IMR-90 (cell line): ENCODE measurements at regions not wholly inside any gene's neighbourhood (a gene's known extent, or its start where the extent isn't known, plus 50 kb on each side); places are given as distances from the start of the nearest gene placed in this dataset.

Source experiments
- ATAC-seq: fragments of 200-7000 bp; cut with Tn5 transposase; 2 replicates; pipeline ENCODE4 v1.9.1; 2020; ENCODE audit warnings: low read depth, mild to moderate bottlenecking, moderate library complexity
- BruUV-seq: library from RNA; stranded (reverse); fragments of 400-500 nt; replicated peaks from 2 replicates; lab custom pipeline; 2021; lab: Mats Ljungman, UMichigan
- CTCF ChIA-PET: fragments of 300-600 bp; formaldehyde crosslinking; extraction: SDS; loops from one replicate; lab custom pipeline; 2021; ENCODE audit warnings: antibody characterized with exemption; lab: Yijun Ruan, JAX
- POLR2A ChIA-PET: fragments of 300-600 bp; sonication (Branson Sonifier 250); formaldehyde crosslinking; loops from one replicate; lab custom pipeline; 2022; ENCODE audit warnings: antibody characterized with exemption; ENCODE audit not compliant: unreplicated experiment; lab: Charles Lee
- DNase-seq: peaks from one replicate; pipeline ENCODE4 v3.0.0; 2013
- H2AFZ ChIP-seq: replicated peaks from 2 replicates; pipeline ENCODE3; 2013; ENCODE audit warnings: low read length, mild to moderate bottlenecking; ENCODE audit not compliant: poor library complexity
- H2AK5ac ChIP-seq: 2 replicates; pipeline ENCODE4 v1.6.1; 2013; ENCODE audit warnings: low read depth, low read length, inconsistent platforms
- H2AK9ac ChIP-seq: replicated peaks from 2 replicates; pipeline ENCODE3; 2013; ENCODE audit warnings: mild to moderate bottlenecking, low read depth, low read length, moderate library complexity; ENCODE audit not compliant: poor library complexity
- H2BK120ac ChIP-seq: 2 replicates; pipeline ENCODE4 v1.6.1; 2013; ENCODE audit warnings: low read depth, low read length, inconsistent platforms
- H2BK15ac ChIP-seq: 3 replicates; pipeline ENCODE4 v1.6.1; 2013; ENCODE audit warnings: low read depth, low read length, inconsistent platforms
- H2BK20ac ChIP-seq: 2 replicates; pipeline ENCODE4 v1.6.1; 2013; ENCODE audit warnings: low read depth, mild to moderate bottlenecking, inconsistent platforms, low read length, moderate library complexity
- H2BK5ac ChIP-seq: 2 replicates; pipeline ENCODE4 v1.6.1; 2013; ENCODE audit warnings: mild to moderate bottlenecking, low read depth, low read length, inconsistent platforms; ENCODE audit not compliant: poor library complexity, severe bottlenecking
- H3K14ac ChIP-seq: replicated peaks from 2 replicates; pipeline ENCODE4 v1.6.1; 2013; ENCODE audit warnings: low read depth, low read length, inconsistent platforms
- H3K18ac ChIP-seq: 2 replicates; pipeline ENCODE4 v1.6.1; 2013; ENCODE audit warnings: low read depth, low read length, control low read depth
- H3K23ac ChIP-seq: 2 replicates; pipeline ENCODE4 v1.6.1; 2013; ENCODE audit warnings: low read depth, low read length, inconsistent platforms
- H3K27ac ChIP-seq: 2 replicates; pipeline ENCODE4 v1.5.1; 2013; ENCODE audit warnings: mild to moderate bottlenecking, control low read depth, low read length; ENCODE audit not compliant: insufficient read depth
- H3K27me3 ChIP-seq: 2 replicates; pipeline ENCODE4 v1.6.1; 2013; ENCODE audit warnings: low read length; ENCODE audit not compliant: control insufficient read depth, insufficient read depth
- H3K36me3 ChIP-seq: 2 replicates; pipeline ENCODE4 v1.6.1; 2013; ENCODE audit warnings: low read length, mixed read lengths; ENCODE audit not compliant: control insufficient read depth, insufficient read depth
- H3K4ac ChIP-seq: 2 replicates; pipeline ENCODE4 v1.6.1; 2013; ENCODE audit warnings: low read depth, low read length, inconsistent platforms
- H3K4me1 ChIP-seq: 2 replicates; pipeline ENCODE4 v1.6.1; 2013; ENCODE audit warnings: low read length, mixed read lengths; ENCODE audit not compliant: control insufficient read depth, insufficient read depth
- H3K4me2 ChIP-seq: 2 replicates; pipeline ENCODE4 v1.6.1; 2013; ENCODE audit warnings: low read depth, mild to moderate bottlenecking, control low read depth, low read length, moderate library complexity
- H3K4me3 ChIP-seq: 2 replicates; pipeline ENCODE4 v1.5.1; 2013; ENCODE audit warnings: low read depth, mild to moderate bottlenecking, control low read depth, low read length, moderate library complexity; ENCODE audit not compliant: insufficient read depth
- H3K56ac ChIP-seq: 2 replicates; pipeline ENCODE4 v1.6.1; 2013; ENCODE audit warnings: low read length, inconsistent platforms; ENCODE audit not compliant: insufficient read depth; ENCODE audit errors: extremely low read depth
- H3K79me1 ChIP-seq, 2 experiments: 2 replicates each; pipeline ENCODE4 v1.6.1; 2013; ENCODE audit warnings: low read length in 2 of 2, inconsistent platforms in 1 of 2, low read depth in 1 of 2
- H3K9ac ChIP-seq: 2 replicates; pipeline ENCODE4 v1.6.1; 2013; ENCODE audit warnings: low read depth, low read length, control low read depth
- H3K9me1 ChIP-seq: 2 replicates; pipeline ENCODE4 v1.6.1; 2013; ENCODE audit warnings: low read length, inconsistent platforms; ENCODE audit not compliant: insufficient read depth
- H3K9me3 ChIP-seq: 2 replicates; pipeline ENCODE4 v1.6.1; 2013; ENCODE audit warnings: low read length; ENCODE audit not compliant: control insufficient read depth, insufficient read depth
- H4K20me1 ChIP-seq: 2 replicates; pipeline ENCODE4 v1.6.1; 2013; ENCODE audit warnings: low read length, inconsistent platforms; ENCODE audit not compliant: insufficient read depth
- H4K5ac ChIP-seq: 2 replicates; pipeline ENCODE4 v1.6.1; 2013; ENCODE audit warnings: mild to moderate bottlenecking, low read depth, low read length, control low read depth
- H4K8ac ChIP-seq, 2 experiments: 2 replicates each; pipeline ENCODE4 v1.6.1; 2013; ENCODE audit warnings: low read depth in 2 of 2, low read length in 2 of 2, control low read depth in 1 of 2, inconsistent platforms in 1 of 2
- H4K91ac ChIP-seq: 2 replicates; pipeline ENCODE4 v1.6.1; 2013; ENCODE audit warnings: low read depth, low read length, inconsistent platforms; ENCODE audit not compliant: insufficient read depth
- SMC3 ChIP-seq: fragments of 150-350 bp; IDR thresholded peaks from 2 replicates; pipeline ENCODE4 v1.6.1; 2016; ENCODE audit warnings: low read depth, mild to moderate bottlenecking, antibody characterized with exemption, low read length, moderate library complexity
- WGBS, 2 experiments: methylation state at CpG; one replicate each; pipeline versions ENCODE4 v1.1.5 to v1.1.7; 2013; ENCODE audit warnings: missing lambda C conversion rate in 2 of 2; ENCODE audit not compliant: insufficient read length in 1 of 2; ENCODE audit errors: extremely low coverage in 2 of 2; 5-methylcytosine and 5-hydroxymethylcytosine counted together
- dilution Hi-C: fragments of 300-500 bp; cut with HindIII; formaldehyde crosslinking; loops from one replicate; pipeline ENCODE4 v1.14.3; 2018; ENCODE audit warnings: low sequenced_read_pairs; ENCODE audit not compliant: unreplicated experiment
- in situ Hi-C: fragments of 300-500 bp; cut with MboI; formaldehyde crosslinking; loops from 3 replicates; pipeline ENCODE4 v1.14.3; 2019; ENCODE audit warnings: low sequenced_read_pairs, inconsistent platforms, mixed read lengths
- intact Hi-C: fragments of 100-400 bp; cut with micrococcal nuclease; formaldehyde crosslinking; loops from 2 replicates; pipeline ENCODE4 v1.10.0; 2022

DNA sequence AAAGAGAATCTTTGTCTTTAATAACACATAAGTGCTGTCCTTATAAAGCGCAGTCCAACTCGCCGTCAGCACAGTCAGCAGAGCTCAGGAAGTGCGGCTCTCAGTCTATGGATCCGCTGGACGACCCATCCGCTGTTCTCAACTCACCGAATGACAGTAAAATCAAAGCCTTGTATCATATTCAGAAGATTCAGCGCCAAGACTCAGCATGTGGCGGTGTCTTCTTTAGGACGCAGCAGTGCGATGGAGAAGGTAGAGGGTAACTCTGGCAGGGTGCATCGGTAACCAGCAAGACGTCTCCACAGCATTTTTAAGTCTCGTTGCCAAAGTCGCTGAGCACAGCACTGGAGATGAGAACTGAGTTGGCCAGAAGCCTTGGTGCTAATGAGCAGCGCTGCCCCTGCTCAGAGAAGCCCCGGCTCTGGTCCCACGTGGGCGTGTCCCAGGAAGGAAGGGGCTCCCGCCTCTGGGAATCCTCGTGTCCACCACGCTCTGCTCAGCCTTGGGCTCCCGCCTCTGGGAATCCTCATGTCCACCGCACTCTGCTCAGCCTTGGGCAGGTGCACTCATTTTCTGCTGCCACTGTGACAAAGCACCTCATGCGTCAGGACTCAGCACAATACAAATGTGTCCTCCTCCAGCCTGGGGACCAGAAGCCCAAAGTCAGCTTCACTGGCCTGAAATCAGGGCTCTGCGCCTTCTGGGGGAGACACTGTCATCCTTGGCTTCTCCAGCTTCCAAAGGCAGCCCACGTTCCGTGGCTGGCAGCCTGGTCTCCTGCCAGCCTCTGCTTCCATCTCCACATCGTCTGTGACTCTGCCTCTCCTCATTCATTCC, 238.0 kb upstream of the SALL3 start:
- H4K20me1 ChIP-seq = no peaks in the 10 kb centered on the region
- no peaks in the 10 kb centered on the region for H3K9me1 ChIP-seq
- H4K91ac ChIP-seq = no peak overlapping the region
- TF ChIP-seq SMC3 = no peak
- CTCF ChIA-PET = no interaction called here
- no peak overlapping the region for H3K23ac ChIP-seq
- H3K4ac ChIP-seq = no peak overlapping the region
- dilution Hi-C loops = no loop called here
- H2AFZ ChIP-seq = no peak overlapping the region
- WGBS, 2 experiments = 72% methylated on average over 14 of the region's 30 CpGs; no CpG with 5 or more reads in 1 of the 2 experiments
- H2AK5ac ChIP-seq = no peak overlapping the region
- no peaks in the 10 kb centered on the region for H3K36me3 ChIP-seq
- DNase-seq (no peak), ATAC-seq (no peak)
- H3K4me2 ChIP-seq = no peak overlapping the region
- H3K79me1 ChIP-seq = no peaks in the 10 kb centered on the region
- no peak overlapping the region for H3K18ac ChIP-seq
- no peak overlapping the region for H2BK20ac ChIP-seq
- POLR2A ChIA-PET = no interaction called here
- no peak overlapping the region for H4K5ac ChIP-seq
- H3K9me3 ChIP-seq = peaks cover 56% of the 10 kb centered on the region
- no peaks in the 10 kb centered on the region for H3K27me3 ChIP-seq
- H3K9ac ChIP-seq = no peak overlapping the region
- in situ Hi-C loops = no loop called here
- no peak overlapping the region for H3K4me3 ChIP-seq
- H2BK120ac ChIP-seq = no peak overlapping the region
- H3K14ac ChIP-seq = no peak overlapping the region
- no peak overlapping the region for H3K27ac ChIP-seq
- no peak overlapping the region for H4K8ac ChIP-seq
- no peak overlapping the region for H3K56ac ChIP-seq
- no peak overlapping the region for H2BK5ac ChIP-seq
- BruUV-seq = no TSS peak
- no peak overlapping the region for H2AK9ac ChIP-seq
- H3K4me1 ChIP-seq = no peaks in the 10 kb centered on the region
- H2BK15ac ChIP-seq = no peak overlapping the region
- intact Hi-C loops = no loop called here
